C4-2B (cell line): ENCODE measurements at regions not wholly inside any gene's neighbourhood (a gene's known extent, or its start where the extent isn't known, plus 50 kb on each side); places are given as distances from the start of the nearest gene placed in this dataset.

ENCODE experiments used
- H3K27ac ChIP-seq: fragments of 450-650 bp; 2 replicates; pipeline ENCODE4 v1.5.1; 2017
- CTCF ChIP-seq: fragments of 450-650 bp; conservative IDR thresholded peaks from 2 replicates; pipeline ENCODE4 v1.5.1; 2017; ENCODE audit warnings: mild to moderate bottlenecking
- ZFX ChIP-seq: fragments of 450-650 bp; IDR thresholded peaks from 2 replicates; pipeline ENCODE4 v1.6.1; 2017

- no peak overlapping the region for H3K27ac ChIP-seq
Observed at GRCh38 chr10:4639960-4640359, 186.0 kb upstream of the AKR1E2 start.

GRCh38 chr10:4638099-4638498, 187.9 kb upstream of the AKR1E2 start:
- H3K27ac ChIP-seq: no peak overlapping the region
- TF ChIP-seq CTCF: no peak
- TF ChIP-seq ZFX: no peak

More at GRCh38 chr10:4639960-4640359, 186.0 kb upstream of the AKR1E2 start:
- TF ChIP-seq ZFX: no peak
- no peak for TF ChIP-seq CTCF

GRCh38 chr10:4637657-4638056, 188.3 kb upstream of the AKR1E2 start:
- no peak overlapping the region for H3K27ac ChIP-seq
- TF ChIP-seq CTCF: no peak
- TF ChIP-seq ZFX: no peak

- H3K27ac ChIP-seq: no peak overlapping the region
- no peak for TF ChIP-seq ZFX
- TF ChIP-seq CTCF: no peak
Observed at GRCh38 chr10:4635883-4636282, 190.1 kb upstream of the AKR1E2 start.

GRCh38 chr10:4635388-4635787, 190.6 kb upstream of the AKR1E2 start:
- TF ChIP-seq ZFX: no peak
- no peak for TF ChIP-seq CTCF
- no peak overlapping the region for H3K27ac ChIP-seq

- TF ChIP-seq ZFX: no peak
- no peak for TF ChIP-seq CTCF
- H3K27ac ChIP-seq: no peak overlapping the region
Observed at GRCh38 chr10:4633776-4634175, 192.2 kb upstream of the AKR1E2 start.

- TF ChIP-seq CTCF (no peak), ZFX (no peak)
- no peak overlapping the region for H3K27ac ChIP-seq
Observed at GRCh38 chr10:4633186-4633585, 192.8 kb upstream of the AKR1E2 start.
